Activated T-helper 17 cell treated with anti-CD3 and anti-CD28 coated beads, Interleukin-2, amount 50 U/mL, for 72 hours (primary cell): ENCODE measurements at regions not wholly inside any gene's neighbourhood (a gene's known extent, or its start where the extent isn't known, plus 50 kb on each side); places are given as distances from the start of the nearest gene placed in this dataset.
"Not testable (repeated sequence)": the region's sequence is repeated elsewhere in the genome, so short reads cannot be mapped to it uniquely, and the experiment has no call there.

Experiments used
- ATAC-seq: fragments of 150-1000 bp; cut with Tn5 transposase; replicated peaks from 2 replicates; pipeline ENCODE4 v1.10.0; 2021; ENCODE audit warnings: mild to moderate bottlenecking, moderate library complexity
- H3K27ac Mint-ChIP-seq: one replicate; pipeline ENCODE4 v1.8.0; 2022; ENCODE audit warnings: mixed read lengths
- H3K27me3 Mint-ChIP-seq: one replicate; pipeline ENCODE4 v1.8.0; 2022; ENCODE audit warnings: mixed read lengths
- H3K36me3 Mint-ChIP-seq: one replicate; pipeline ENCODE4 v1.8.0; 2022; ENCODE audit warnings: low read depth, mild to moderate bottlenecking, mixed read lengths
- H3K4me1 Mint-ChIP-seq: one replicate; pipeline ENCODE4 v1.8.0; 2022; ENCODE audit warnings: mixed read lengths
- H3K4me3 Mint-ChIP-seq: one replicate; pipeline ENCODE4 v1.8.0; 2022; ENCODE audit warnings: mild to moderate bottlenecking, mixed read lengths
- H3K9me3 Mint-ChIP-seq: one replicate; pipeline ENCODE4 v1.8.0; 2022; ENCODE audit warnings: mixed read lengths

DNA sequence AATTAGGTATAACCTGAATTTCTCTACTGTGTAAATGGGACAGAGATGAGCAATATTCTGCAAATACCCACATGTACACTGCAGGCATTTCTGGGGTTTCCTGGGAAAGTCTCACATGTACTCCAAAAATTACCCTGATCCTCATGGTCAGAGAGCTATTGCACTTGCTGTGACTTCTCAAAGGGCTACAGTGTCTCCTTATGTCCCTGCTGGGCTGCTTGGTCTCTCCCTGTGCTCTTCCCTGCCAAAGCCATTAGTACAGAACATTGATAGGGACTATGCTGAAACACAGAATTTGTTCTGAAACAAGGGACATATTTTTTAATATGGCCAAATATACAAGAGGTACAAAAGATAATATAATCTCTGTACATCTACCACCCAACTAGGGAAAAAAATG, 924.4 kb upstream of the NXPH2 start:
- no peaks in the 10 kb centered on the region for H3K27me3 Mint-ChIP-seq
- H3K9me3 Mint-ChIP-seq = peaks cover 22% of the 10 kb centered on the region
- no peak overlapping the region for H3K27ac Mint-ChIP-seq
- no peaks in the 10 kb centered on the region for H3K4me1 Mint-ChIP-seq
- no peak for ATAC-seq
- H3K36me3 Mint-ChIP-seq = no peaks in the 10 kb centered on the region
- no peak overlapping the region for H3K4me3 Mint-ChIP-seq

DNA sequence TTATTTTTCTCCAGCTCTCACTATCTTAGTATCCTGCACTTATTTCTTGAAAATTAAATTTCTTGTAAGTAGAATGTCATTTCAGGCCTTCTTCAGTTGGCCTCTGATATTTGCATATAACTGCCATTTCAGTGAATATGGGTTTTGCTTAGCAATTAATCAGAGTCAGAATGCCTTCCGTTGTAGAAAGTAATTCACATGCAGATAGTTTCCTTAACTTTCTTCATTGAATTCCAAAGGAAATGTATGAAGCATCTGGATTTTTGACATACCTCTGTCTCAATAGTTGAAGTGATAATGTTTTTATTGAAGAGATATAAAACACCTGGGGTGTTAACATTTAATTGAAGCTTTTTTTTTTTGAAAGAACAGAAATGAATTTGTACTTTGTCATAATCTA, 914.1 kb upstream of the NXPH2 start:
- Mint-ChIP-seq H3K27ac (no peak overlapping the region), H3K4me3 (no peak overlapping the region), H3K27me3 (no peaks in the 10 kb centered on the region), H3K9me3 (peaks cover 3% of the 10 kb centered on the region), H3K36me3 (no peaks in the 10 kb centered on the region), H3K4me1 (no peaks in the 10 kb centered on the region)
- no peak for ATAC-seq

DNA sequence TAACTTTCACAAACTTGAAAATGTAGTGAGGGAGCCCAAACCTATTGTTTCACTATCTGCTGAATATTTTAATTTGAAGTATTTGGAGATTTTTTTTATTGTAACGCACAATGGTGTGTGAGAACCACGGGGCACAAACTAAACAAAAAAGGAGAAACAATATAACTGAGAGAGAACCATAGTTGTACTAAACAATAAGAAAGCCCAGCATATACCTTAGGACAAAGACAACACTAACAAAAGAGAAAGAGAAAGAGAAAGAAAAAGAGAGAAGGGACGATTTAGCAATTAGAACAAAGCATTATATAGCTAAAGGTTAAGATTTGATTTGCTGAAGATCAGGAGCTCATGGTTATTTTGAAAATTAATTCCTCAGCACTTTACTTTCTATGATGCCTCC, 906.0 kb upstream of the NXPH2 start:
- Mint-ChIP-seq H3K27ac (no peak overlapping the region), H3K4me3 (no peak overlapping the region), H3K27me3 (no peaks in the 10 kb centered on the region), H3K9me3 (peaks cover 16% of the 10 kb centered on the region), H3K36me3 (no peaks in the 10 kb centered on the region), H3K4me1 (no peaks in the 10 kb centered on the region)
- no peak for ATAC-seq

DNA sequence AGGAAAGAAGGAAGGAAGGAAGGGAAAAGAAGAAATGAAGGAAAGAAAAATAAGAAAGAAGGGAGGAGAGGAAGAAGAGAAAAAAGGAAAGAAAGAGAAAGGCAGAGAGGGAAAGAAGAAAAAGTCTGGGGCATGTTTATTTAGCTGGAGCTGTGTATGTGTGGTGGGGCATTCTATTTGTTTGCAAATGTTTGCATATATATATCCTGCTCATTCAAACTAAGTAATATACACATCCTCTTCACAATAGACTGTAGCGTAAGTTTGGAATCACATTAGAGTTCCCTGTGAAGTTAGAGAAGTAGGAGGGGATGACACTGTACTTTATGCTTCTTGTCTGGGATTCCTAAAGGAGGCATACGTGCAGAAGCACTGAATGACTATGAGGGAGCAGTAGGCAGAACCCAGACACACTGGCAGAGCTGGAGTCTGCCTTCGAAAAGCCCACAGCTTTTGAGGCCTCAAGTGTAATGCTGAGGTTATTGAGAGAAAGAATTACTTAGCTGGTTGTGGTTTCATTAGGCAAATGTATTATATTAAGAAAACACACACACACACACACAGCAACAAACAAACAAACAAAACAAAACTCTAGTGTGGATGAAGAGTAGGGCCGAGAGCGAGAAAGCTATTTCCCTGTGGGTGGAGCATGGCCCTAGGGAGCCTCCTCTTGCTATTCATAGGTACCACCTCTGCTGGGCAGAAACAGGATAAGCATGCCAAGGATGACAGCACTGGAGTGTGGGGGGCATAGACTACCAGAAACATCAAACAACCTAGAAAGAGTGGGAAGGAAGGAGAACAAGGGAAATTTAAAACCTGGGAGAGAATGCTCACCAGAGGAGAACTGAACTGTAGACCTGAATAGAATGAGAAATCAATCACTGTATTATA, 905.1 kb upstream of the NXPH2 start:
- Mint-ChIP-seq H3K4me1 (no peaks in the 10 kb centered on the region), H3K36me3 (no peaks in the 10 kb centered on the region), H3K9me3 (peaks cover 18% of the 10 kb centered on the region), H3K4me3 (no peak overlapping the region), H3K27ac (no peak overlapping the region), H3K27me3 (no peaks in the 10 kb centered on the region)
- ATAC-seq = no peak

DNA sequence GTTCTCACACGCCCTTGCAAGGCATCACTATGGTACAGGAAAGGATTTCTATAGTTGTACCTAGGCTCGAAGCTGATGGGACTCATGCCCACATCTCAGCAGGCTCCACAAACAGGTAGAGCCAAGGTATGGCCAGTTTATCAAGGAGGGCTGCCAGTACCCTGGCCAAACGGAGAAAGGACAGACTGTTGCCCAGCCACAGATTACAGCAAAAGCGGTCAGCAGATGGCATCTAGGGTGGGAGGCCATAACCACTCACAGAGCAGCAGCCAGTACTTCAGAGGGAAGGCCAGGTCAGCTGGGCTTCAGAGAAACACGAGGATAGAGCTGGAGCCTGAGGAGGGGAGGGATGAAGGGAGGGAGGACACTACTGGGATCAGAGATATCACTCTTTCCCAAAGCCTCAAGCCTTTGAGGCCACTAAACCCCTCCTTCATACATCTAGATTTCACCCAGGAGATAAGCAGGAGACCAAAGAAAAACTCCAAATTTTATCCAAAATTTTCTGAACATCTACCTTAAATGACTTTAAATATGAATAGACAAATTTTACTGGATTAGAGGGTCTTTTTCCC, 904.2 kb upstream of the NXPH2 start:
- H3K4me1 Mint-ChIP-seq = no peaks in the 10 kb centered on the region
- no peak overlapping the region for H3K27ac Mint-ChIP-seq
- no peaks in the 10 kb centered on the region for H3K27me3 Mint-ChIP-seq

DNA sequence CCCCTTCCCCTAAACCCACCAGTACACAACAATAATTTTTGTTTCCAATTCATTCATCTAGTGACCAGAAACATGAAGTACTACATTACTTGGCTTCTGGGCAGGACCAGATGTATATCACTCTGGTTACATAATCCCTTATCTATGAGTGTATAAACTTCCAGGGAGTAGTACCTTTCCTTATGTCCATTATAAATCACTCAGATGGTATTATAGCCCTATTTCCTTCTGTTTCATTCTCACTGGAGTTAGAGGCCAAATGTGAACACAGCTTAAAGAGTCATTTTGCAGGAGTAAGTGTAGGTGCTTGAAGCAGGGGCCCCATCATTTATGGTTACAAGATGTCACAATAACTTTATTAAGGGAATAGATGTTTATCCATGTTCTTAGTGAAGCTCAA, 894.4 kb upstream of the NXPH2 start:
- no peak for ATAC-seq
- Mint-ChIP-seq H3K9me3 (peaks cover 8% of the 10 kb centered on the region), H3K27me3 (no peaks in the 10 kb centered on the region), H3K4me3 (no peak overlapping the region), H3K4me1 (no peaks in the 10 kb centered on the region), H3K27ac (no peak overlapping the region), H3K36me3 (no peaks in the 10 kb centered on the region)

More for the DNA sequence above, 904.2 kb upstream of the NXPH2 start:
- no peaks in the 10 kb centered on the region for H3K36me3 Mint-ChIP-seq
- no peak for ATAC-seq
- no peak overlapping the region for H3K4me3 Mint-ChIP-seq
- H3K9me3 Mint-ChIP-seq = peaks cover 21% of the 10 kb centered on the region

DNA sequence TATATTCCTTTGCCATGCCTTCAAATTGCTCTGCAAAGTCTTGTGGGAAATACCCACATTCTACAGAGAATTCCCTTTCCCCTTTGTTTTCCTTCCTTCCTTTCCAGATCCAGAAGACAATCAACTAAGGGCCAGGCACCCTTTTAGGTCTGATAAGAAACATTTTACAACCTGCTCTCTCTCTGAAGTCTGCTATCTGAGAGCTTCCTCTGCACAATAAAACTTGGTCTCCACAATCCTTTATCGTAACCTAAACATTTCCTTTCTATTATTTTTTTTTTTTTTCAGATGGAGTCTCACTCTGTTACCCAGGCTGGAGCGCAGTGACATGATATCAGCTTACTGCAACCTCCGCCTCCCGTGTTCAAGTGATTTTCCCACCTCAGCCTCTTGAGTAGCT, 893.3 kb upstream of the NXPH2 start:
- not testable (repeated sequence) for H3K9me3 Mint-ChIP-seq, H3K4me3 Mint-ChIP-seq, H3K36me3 Mint-ChIP-seq, H3K27me3 Mint-ChIP-seq, ATAC-seq, H3K27ac Mint-ChIP-seq, H3K4me1 Mint-ChIP-seq

DNA sequence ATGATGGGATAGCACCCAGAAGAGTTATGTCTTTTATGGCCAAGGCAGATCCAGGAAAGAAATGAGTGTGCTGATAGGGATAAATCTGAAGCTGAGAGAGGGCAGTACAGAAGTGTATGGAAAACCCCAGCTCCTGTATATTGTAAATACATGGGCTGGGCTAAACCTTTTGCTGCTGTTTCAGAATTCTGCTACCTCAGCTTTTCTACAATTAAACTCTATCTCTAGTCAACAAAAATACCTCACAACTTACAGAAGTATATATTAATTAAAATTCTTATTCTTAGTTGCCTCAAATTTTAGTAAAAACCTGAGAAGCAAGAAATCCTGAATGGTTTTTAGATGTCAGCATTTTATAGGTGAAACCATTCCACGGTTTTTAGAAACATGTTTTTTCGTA, 889.5 kb upstream of the NXPH2 start:
- Mint-ChIP-seq H3K27ac (no peak overlapping the region), H3K4me1 (no peaks in the 10 kb centered on the region), H3K9me3 (peaks cover 16% of the 10 kb centered on the region), H3K4me3 (no peak overlapping the region), H3K36me3 (no peaks in the 10 kb centered on the region), H3K27me3 (no peaks in the 10 kb centered on the region)
- ATAC-seq = no peak

DNA sequence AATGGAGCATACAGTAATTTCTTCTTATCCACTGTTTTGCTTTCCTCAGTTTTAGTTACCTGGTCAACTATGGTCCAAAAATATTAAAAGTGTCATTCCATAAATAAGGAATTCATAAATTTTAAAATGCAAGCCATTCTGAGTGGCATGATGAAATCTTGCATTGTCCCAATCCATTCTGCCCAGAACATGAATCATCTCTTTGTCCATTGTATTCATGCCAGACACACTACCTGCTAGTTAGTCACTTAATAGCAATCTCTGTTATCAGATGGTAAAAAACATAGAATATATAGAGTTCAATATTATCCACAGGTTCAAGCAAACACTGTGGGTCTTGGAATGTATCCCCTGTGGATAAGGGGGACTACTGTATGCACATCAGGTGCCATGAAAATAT, 872.2 kb upstream of the NXPH2 start:
- no peaks in the 10 kb centered on the region for H3K27me3 Mint-ChIP-seq

DNA sequence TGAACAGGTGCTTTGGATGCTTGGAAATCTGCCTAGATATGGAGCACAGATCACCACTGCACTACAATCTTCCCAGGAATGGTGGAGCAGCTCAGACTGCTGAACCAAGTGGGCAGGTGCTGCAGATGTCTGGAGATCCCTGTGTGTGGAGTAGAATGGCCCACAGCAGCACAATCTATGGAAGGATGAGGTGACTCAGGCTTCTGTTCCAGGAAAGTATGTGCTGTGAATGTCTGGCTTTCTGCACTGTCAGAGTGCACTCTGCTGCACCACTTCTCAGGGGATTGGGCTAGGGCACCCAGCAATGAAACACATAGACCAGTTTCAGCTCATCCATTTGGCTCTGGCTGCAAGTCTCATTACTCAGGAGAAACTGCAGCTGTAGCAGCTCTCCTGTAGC, 865.4 kb upstream of the NXPH2 start:
- no peaks in the 10 kb centered on the region for H3K27me3 Mint-ChIP-seq
- H3K4me3 Mint-ChIP-seq = no peak overlapping the region
- no peak overlapping the region for H3K27ac Mint-ChIP-seq
- H3K9me3 Mint-ChIP-seq = peaks cover 26% of the 10 kb centered on the region
- H3K4me1 Mint-ChIP-seq = no peaks in the 10 kb centered on the region
- no peak for ATAC-seq
- H3K36me3 Mint-ChIP-seq = no peaks in the 10 kb centered on the region

More for the DNA sequence above, 872.2 kb upstream of the NXPH2 start:
- Mint-ChIP-seq H3K27ac (no peak overlapping the region), H3K4me3 (no peak overlapping the region), H3K9me3 (peaks cover 23% of the 10 kb centered on the region), H3K4me1 (no peaks in the 10 kb centered on the region), H3K36me3 (no peaks in the 10 kb centered on the region)
- no peak for ATAC-seq

DNA sequence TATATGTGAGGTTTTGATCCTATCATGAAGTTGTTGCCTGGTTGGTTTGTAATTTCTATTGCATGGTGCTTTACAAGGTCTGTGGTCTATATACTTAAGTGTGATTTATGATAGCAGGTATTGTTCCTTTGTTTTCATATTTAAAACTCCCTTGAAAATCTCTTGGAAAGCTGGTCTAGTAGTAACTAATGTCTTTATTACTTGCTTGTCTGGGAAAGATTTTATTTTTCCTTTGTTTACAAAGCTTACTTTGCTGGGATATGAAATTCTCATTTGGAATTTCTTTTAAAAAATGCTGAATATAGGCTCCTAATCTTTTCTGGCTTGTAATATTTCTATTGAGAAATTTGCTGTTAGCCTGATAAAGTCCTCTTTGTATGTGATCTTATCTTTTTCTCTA, 862.9 kb upstream of the NXPH2 start:
- Mint-ChIP-seq H3K9me3 (peaks cover 13% of the 10 kb centered on the region), H3K4me3 (no peak overlapping the region), H3K4me1 (no peaks in the 10 kb centered on the region), H3K27me3 (no peaks in the 10 kb centered on the region), H3K27ac (no peak overlapping the region), H3K36me3 (no peaks in the 10 kb centered on the region)
- ATAC-seq = no peak

DNA sequence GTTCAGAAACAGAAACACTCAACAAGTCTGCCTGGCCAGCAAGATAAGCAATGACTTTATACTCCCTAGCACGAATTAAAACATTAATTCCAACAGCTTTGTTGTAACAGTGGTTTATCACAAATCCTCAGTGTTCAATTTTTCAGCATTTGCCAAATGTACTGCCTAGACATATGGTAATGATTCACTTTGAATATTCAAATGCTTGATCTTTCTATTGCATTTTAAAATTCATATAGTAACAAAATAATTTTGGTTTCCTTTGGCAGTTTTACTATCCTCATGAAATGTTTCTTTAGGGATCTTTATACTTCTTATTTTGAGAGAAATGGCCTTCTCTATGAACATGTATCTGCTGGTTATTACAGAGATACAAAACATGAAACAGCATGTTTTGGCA, 851.8 kb upstream of the NXPH2 start:
- H3K36me3 Mint-ChIP-seq = no peaks in the 10 kb centered on the region
- no peak overlapping the region for H3K27ac Mint-ChIP-seq
- no peak for ATAC-seq
- peaks cover 9% of the 10 kb centered on the region for H3K9me3 Mint-ChIP-seq
- H3K4me3 Mint-ChIP-seq = no peak overlapping the region
- H3K27me3 Mint-ChIP-seq = no peaks in the 10 kb centered on the region
- no peaks in the 10 kb centered on the region for H3K4me1 Mint-ChIP-seq

DNA sequence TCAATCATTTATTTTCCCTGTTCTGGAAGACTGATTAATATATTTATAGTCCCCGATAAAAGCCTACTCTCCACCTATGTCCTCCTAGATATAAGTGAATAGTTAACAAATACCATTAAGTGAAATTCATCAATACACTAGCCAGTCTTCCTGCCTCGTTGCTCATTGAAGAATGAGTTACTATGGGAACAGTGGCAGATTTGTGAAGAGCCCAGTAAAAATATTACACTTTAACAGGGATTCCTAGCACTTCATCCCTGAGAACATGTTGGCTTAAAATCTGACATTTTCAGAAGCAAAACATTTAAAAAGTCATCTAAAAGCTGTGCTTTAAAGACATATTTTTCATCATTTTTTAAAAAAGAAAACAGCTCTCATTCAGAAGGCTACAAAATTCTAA, 848.7 kb upstream of the NXPH2 start:
- Mint-ChIP-seq H3K27ac (no peak overlapping the region), H3K4me3 (no peak overlapping the region), H3K9me3 (peaks cover 11% of the 10 kb centered on the region), H3K27me3 (no peaks in the 10 kb centered on the region), H3K36me3 (no peaks in the 10 kb centered on the region), H3K4me1 (no peaks in the 10 kb centered on the region)
- ATAC-seq = no peak

DNA sequence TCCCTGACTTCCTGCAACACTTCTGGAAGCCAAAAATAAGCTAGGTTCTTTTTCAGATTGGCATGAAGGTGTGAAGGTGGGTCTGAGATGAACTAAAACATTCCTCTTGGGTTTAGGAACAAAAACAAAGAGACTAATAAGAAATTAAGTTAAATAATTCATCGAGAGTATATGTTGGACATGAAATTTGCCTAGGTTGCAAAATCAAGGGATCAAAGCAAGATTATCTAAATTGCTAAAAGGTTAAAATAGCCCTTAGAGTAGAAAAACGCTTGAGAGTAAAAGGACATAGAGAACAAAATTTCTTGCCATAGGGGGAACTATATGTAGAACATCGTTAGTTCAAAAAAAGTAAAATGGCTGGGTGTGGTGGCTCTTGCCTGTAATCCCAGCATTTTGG, 845.9 kb upstream of the NXPH2 start:
- H3K4me1 Mint-ChIP-seq = no peaks in the 10 kb centered on the region
- H3K9me3 Mint-ChIP-seq = peaks cover 21% of the 10 kb centered on the region
- H3K27ac Mint-ChIP-seq = no peak overlapping the region
- no peak for ATAC-seq
- H3K27me3 Mint-ChIP-seq = no peaks in the 10 kb centered on the region
- H3K36me3 Mint-ChIP-seq = no peaks in the 10 kb centered on the region
- no peak overlapping the region for H3K4me3 Mint-ChIP-seq

DNA sequence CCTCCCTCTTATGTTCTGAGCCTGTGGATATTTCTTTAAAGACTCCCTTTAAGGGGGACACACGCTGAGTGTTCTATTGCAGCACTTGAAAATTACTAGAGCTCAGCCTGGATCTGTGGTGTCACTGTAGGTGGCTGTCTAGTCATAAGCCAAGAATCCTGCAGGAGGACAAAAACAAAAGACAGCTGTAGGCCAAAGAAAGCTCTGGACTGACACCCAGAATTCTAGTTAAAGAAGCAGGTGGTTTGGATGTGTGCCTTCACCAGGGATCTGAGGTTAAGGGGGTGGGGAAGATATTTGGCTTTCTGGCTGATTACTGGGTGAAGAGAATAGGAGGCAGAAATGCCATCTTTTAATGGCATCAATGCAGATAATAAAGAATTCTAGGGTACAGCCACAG, 842.5 kb upstream of the NXPH2 start:
- ATAC-seq = no peak
- no peaks in the 10 kb centered on the region for H3K4me1 Mint-ChIP-seq
- H3K4me3 Mint-ChIP-seq = no peak overlapping the region
- H3K36me3 Mint-ChIP-seq = no peaks in the 10 kb centered on the region
- H3K27me3 Mint-ChIP-seq = no peaks in the 10 kb centered on the region
- H3K9me3 Mint-ChIP-seq = peaks cover 25% of the 10 kb centered on the region
- H3K27ac Mint-ChIP-seq = no peak overlapping the region
